GM18519 (cell line): ENCODE measurements at regions not wholly inside any gene's neighbourhood (a gene's known extent, or its start where the extent isn't known, plus 50 kb on each side); places are given as distances from the start of the nearest gene placed in this dataset.

ENCODE experiments used
- ATAC-seq: cut with Tn5 transposase; IDR thresholded peaks from one replicate; pipeline ENCODE4 v1.9.1; 2021; ENCODE audit warnings: mild to moderate bottlenecking, moderate library complexity; ENCODE audit not compliant: unreplicated experiment, low FRiP score

- no peak for ATAC-seq
Measured at GRCh38 chr7:36029311-36029710, 123.7 kb upstream of the EEPD1 start.

DNA sequence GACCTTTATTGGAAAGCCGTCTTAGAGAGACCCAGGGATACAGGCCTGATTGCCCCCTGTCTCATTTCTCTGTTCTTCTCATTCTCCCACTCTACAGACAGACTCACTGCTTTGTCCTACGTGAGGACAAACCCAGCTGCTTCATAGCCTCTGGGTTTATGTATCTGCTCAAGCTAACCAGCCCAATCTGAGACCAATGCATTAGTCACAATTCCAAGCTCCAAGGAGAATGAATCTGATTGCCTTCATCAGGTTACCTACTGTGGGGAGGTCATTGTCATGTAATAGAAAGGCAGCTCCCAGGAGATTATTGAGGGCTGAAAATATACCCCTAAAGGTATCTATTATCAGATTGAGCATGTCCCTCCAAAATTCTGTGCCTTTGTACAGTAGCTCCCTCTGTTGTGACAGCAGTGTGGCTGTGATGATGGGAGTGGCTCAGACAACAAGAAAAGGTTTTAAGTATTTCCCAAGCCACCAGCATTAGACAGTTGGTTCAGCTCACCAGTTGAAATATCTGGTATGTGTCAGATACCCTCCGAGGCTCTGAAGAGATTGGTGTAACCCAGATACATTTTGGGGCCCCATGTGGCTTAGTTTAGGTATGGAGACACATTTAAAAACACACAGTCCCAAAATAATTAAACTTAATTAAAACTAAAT, 123.1 kb upstream of the EEPD1 start:
- ATAC-seq = no peak

DNA sequence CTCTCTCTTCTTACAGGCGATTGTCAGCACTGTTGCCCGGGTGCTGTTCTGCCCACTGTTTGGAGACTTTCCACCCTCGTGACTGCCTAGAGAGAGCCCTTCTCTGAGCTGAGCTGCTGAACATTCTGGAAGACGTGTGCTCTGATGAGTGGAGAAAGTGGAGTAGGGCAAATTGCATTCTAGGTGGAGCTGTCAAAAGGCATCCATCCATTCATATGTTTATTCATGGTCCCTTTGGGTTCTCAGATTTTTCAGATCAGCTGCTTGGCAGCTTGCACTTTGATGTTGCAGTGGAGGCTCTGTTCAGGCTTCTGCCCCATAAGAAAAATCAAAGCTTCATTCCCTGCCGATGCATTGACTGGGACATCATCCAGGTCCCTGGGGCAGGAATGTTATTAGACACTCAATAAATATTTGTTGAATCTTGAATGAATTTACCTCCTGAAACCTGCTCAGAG, 120.7 kb upstream of the EEPD1 start:
- ATAC-seq = no peak

DNA sequence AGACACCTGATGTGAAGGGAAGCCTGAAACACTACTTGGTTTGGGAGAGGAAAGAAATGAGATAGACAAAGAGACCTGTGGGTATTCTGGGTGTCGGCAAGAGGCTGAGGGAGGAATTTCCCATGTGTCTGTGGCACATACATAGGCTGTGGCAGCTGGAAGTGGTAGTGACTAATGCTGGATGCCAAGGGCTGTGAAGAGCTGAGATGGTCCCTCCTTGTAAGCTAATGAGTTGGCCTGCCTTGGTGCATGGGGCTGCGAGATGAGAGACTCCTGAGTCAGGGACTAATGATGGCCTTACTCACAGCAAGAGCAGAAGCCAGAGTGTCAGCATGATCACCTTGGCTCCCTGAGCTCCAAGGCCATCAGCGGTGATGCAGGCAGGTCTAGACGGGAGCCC, 119.0 kb upstream of the EEPD1 start:
- no peak for ATAC-seq

GRCh38 chr7:36035186-36035585, 117.9 kb upstream of the EEPD1 start:
- ATAC-seq = no peak

- no peak for ATAC-seq
Measured at GRCh38 chr7:36036590-36036989, 116.5 kb upstream of the EEPD1 start.

- ATAC-seq = no peak
Measured at GRCh38 chr7:36037121-36037662, 115.9 kb upstream of the EEPD1 start.

DNA sequence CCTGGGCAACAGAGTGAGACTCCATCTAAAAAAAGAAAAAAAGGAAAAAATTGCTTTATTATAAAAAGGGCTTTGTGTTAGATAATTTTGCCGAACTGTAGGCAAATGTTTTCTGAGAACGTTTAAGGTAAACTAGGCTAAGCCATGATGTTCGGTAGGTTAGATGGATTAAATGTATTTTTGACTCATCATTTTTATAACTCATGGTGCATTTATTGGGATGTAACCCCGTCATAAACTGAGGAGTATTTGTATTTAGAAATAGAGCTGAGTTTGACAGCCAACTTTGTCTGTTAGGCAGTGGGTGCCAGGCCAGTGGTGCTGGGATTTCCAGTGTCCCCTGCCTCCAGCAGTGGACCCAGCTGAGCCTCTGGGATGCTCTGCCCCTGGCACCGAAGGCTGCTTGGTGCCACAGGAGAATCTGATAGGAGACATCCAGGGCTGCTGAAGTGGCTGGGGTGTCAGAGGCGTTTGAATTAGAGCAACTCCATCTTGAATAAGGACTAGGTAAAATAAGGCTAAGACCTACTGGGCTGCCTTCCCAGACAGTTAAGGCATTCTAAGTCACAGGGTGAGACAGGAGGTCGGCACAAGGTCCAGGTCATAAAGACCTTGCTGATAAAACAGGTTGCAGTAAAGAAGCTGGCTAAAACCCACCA, 114.9 kb upstream of the EEPD1 start:
- ATAC-seq = no peak

- no peak for ATAC-seq
Measured at GRCh38 chr7:36039243-36039642, 113.8 kb upstream of the EEPD1 start.

- ATAC-seq = no peak
Measured at GRCh38 chr7:36039671-36040070, 113.4 kb upstream of the EEPD1 start.

GRCh38 chr7:36040679-36041078, 112.4 kb upstream of the EEPD1 start:
- no peak for ATAC-seq

DNA sequence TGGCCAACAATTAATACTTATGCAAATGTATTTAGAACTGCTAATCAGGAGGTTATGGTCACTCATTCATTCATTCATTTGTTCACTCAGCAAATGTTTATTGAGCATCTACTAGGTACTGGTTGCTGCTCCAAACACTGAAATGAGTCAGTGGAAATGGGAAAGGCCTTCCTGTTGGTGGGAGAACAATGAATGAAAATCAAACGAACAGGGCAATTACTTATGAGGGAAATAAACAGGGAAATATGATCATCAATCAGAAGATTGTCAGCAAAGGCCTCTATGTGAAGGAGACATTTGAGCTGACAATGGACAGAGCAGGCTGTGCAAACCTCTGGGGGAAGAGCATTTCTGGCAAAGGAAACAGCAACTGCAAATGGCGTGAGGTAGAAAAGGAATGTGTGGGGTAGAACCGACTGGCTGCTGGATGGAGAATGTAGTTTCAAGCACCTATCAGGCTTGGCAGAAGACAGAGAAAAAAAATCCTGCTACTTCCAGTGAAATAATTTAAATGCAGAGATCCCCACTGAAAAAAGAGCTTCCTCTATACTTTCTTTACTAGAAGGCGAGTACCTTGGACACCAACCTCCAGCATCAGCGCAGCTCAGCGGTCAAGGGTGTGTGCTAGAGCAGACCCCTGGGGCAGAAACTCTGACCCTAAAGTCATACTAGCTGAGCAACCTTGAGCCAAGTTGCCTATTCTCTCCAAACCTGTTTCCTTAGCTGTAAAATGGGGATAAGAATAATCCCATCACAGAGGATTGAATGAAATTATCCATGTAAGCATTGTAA, 108.8 kb upstream of the EEPD1 start:
- no peak for ATAC-seq

GRCh38 chr7:36045326-36045725, 107.7 kb upstream of the EEPD1 start:
- no peak for ATAC-seq

DNA sequence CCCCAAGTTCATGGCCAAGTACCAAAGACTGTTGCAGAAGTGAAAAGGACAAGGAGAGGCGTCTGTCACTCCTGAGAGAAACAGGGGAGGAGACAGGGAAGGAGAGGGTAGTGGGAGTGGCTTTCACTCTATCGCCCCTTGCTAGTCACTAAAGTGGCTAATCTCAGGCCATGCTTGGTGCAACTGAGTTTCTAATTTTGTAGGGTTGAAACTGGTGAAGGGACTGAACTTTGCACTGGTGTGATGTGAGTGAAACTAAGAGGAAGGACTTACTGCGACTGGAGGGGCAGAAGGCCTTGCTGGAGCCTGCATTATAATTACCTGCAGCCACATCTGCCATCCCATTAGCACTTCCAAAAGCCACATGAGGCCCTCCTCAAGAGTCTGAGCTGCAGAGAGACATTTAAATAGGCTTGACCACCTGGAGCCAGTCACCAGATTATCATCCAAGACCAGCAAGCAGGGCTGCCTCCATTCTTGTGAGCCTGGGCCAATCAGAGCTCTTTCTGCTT, 107.2 kb upstream of the EEPD1 start:
- no peak for ATAC-seq

DNA sequence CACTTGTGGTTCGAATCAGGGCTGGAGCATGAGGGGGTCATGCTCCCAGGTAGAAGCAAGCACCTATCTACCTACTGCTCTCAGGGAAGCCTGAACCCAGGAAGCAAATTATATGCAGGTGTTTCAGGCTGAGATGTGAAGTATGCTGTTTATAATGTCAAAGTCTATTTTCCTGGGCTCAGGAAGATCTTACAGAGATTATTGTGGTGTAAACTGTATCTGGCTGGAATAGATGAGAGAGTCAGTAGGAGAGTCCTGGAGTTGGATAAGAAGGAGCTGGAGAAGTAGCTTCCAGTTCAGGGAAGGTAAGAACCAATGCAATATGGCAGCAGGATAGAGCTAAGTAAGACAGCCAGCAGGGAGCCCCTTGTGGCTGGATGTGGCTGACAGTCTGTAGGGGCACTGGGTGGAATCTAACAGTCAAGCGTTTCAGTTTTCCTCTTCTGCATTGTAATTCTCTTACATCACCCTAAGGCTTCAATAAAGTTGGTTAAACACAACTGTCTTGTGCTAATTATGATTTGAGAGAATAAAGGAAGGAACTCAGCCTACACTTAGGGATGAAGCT, 105.9 kb upstream of the EEPD1 start:
- ATAC-seq = no peak

DNA sequence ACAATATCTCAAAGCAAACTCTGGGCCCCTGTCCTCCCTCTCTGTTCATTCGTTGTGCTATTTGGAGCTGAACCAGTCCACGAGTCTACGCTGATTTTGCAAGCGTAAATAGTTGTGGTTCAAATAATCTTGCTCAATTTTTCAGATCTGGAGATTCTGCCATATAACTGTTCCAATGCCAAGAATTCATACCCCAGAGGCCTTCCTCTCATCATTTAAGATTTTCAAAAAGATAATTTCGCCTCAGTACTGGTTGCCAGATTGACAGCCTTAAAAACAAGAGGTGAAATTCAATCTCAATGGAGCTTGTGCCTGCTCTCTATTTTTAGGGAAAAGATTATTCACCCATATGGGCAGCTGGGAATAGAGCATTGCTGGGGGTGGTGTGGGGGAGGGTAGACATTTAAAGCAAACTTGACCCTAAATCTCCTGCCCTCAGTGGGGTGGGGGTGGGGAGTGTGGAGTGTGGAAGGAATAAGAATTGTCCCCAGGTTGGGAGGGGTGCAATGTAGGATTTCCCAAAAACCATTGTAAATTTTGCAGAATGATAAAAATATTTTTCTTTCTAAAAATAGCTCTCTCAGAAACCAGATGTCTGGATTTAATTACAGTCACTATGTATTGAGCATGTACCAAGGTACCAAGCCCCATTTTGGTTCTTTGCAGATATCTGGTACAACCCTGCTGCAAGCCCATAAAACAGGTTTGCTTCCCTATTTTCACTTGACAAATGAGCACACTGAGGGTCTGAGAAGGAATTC, 104.7 kb upstream of the EEPD1 start:
- ATAC-seq = no peak

- ATAC-seq = no peak
Measured at GRCh38 chr7:36048902-36049240, 104.2 kb upstream of the EEPD1 start.

DNA sequence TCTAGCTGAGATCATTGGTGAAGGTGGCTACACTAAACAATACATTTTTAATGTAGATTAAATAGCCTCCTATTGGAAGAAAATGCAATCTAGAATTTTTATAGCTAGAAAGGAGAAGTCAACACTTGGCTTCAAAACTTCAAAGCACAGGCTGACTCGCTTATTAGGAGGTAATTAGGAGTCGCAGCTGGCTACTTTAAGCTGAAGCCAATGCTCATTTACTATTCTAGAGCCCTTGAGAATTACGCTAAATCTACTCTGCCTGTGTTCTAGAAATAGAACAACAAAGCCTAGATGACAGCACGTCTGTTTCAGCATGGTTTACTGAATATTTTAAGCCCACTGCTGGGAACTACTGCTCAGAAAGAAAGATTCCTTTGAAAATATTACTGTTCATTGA, 101.6 kb upstream of the EEPD1 start:
- ATAC-seq = no peak

- no peak for ATAC-seq
Measured at GRCh38 chr7:36053589-36053988, 99.5 kb upstream of the EEPD1 start.

DNA sequence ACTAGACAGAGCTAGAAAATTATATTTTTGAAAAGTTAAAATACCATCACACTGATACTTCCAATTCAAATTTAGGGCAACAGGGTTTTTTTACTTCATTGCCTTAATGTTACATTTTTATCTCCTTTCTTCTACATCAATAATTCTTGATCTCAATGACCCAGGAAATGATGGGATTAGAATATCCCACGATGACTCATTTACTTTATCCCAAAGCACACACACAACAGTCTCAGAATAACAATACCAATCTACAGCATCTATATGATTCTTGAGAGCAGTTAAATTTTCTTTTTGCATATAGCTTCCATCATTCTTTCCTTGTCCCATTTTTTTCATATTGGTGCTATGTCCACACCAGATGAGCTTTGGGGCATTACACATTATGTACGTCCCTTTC, 98.4 kb upstream of the EEPD1 start:
- no peak for ATAC-seq
